ENCODE measurements at regions not wholly inside any gene's neighbourhood (a gene's known extent, or its start where the extent isn't known, plus 50 kb on each side); places are given as distances from the start of the nearest gene placed in this dataset.

DNA sequence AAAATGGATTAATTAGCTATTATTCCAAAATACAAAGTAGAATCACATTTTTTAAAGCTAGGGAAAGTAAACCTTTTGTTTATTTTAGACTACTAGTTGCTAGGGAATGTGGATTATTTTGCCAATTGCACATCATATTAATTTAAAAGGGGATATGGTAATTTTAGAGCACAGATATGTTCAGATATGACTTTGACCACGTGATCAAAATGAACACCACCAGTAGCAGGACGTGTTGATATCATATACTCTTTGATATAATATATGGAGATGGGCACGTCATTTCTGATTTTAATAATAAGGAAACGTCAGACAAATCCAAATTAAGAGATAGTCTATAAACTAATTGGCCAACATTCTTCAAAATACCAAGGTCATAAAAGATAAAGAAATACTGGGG is 1188.3 kb upstream of the CNTN5 start:
- Histone ChIP-seq H3K9me3 (ENCODE audit: control insufficient read depth in 4 of 4, low read length in 3 of 4) (no peaks in the 10 kb centered on the region), H3K27me3 (ENCODE audit: control insufficient read depth in 4 of 4, insufficient read depth in 4 of 4, low read length in 3 of 4) (no peaks in the 10 kb centered on the region), H3K4me1 (ENCODE audit: control insufficient read depth in 4 of 4, insufficient read depth in 4 of 4, low read length in 3 of 4) (no peaks in the 10 kb centered on the region), H3K9ac (ENCODE audit: low read depth in 1 of 2, low read length in 2 of 2) (no peak overlapping the region), H3K36me3 (ENCODE audit: control insufficient read depth in 4 of 4, insufficient read depth in 3 of 4, low read depth in 1 of 4, low read length in 3 of 4) (no peaks in the 10 kb centered on the region), H3K4me3 (ENCODE audit: low read depth in 1 of 3, low read length in 3 of 3) (no peak overlapping the region), H3K27ac (ENCODE audit: low read depth in 1 of 2, low read length in 2 of 2) (no peak overlapping the region)
- DNase-seq (ENCODE audit: low spot score) = no peak
- TF ChIP-seq FOXA1 (IDR thresholded peaks at IDR 0.05) = no peak
- TF ChIP-seq HNF4A (conservative IDR thresholded peaks at IDR 0.05) = no peak
- no peak for TF ChIP-seq EGR1 (IDR thresholded peaks at IDR 0.05; ENCODE audit: low read depth in 2 of 2)
- TF ChIP-seq GABPA (IDR thresholded peaks at IDR 0.05 in 1 of 2, conservative IDR thresholded peaks at IDR 0.05 in 1 of 2) = no peak
- TF ChIP-seq HNF4G (IDR thresholded peaks at IDR 0.05) = no peak
- TF ChIP-seq MAX (IDR thresholded peaks at IDR 0.05) = no peak
- no peak for TF ChIP-seq YY1 (IDR thresholded peaks at IDR 0.05)
- TF ChIP-seq RXRA (IDR thresholded peaks at IDR 0.05) = no peak
- TF ChIP-seq NR2F2 (IDR thresholded peaks at IDR 0.05) = no peak
- TF ChIP-seq, protein P1, sequence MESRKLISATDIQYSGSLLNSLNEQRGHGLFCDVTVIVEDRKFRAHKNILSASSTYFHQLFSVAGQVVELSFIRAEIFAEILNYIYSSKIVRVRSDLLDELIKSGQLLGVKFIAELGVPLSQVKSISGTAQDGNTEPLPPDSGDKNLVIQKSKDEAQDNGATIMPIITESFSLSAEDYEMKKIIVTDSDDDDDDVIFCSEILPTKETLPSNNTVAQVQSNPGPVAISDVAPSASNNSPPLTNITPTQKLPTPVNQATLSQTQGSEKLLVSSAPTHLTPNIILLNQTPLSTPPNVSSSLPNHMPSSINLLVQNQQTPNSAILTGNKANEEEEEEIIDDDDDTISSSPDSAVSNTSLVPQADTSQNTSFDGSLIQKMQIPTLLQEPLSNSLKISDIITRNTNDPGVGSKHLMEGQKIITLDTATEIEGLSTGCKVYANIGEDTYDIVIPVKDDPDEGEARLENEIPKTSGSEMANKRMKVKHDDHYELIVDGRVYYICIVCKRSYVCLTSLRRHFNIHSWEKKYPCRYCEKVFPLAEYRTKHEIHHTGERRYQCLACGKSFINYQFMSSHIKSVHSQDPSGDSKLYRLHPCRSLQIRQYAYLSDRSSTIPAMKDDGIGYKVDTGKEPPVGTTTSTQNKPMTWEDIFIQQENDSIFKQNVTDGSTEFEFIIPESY (IDR thresholded peaks at IDR 0.05) = no peak
- no peak for TF ChIP-seq TAF1 (conservative IDR thresholded peaks at IDR 0.05)
- TF ChIP-seq REST (IDR thresholded peaks at IDR 0.05) = no peak
- no peak for TF ChIP-seq FOXA2 (IDR thresholded peaks at IDR 0.05)
- TF ChIP-seq, protein P2, sequence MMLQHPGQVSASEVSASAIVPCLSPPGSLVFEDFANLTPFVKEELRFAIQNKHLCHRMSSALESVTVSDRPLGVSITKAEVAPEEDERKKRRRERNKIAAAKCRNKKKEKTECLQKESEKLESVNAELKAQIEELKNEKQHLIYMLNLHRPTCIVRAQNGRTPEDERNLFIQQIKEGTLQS (IDR thresholded peaks at IDR 0.05) = no peak
- no peak for TF ChIP-seq SP1 (IDR thresholded peaks at IDR 0.05)
- WGBS = 47% methylated on average over 4 of the region's 4 CpGs

DNA sequence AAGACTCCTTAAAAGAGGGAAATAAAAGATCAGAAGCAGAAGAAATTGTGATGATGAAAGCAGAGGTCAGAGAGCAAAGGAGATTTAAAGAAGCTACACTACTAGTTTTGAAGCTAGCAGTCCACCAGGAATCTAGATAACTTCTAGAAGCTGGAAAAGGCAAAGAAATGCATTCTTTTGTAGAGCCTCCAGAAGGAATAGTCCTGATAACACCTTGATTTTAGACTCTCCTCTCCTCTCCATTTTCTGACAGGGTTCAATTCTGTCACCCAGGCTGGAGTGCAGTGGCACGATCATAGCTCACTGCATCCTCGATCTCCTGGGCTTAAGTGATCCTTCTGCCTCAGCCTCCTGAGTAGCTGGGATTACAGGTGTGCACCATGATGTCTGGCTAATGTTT is 1187.3 kb upstream of the CNTN5 start:
- Histone ChIP-seq H3K27ac (ENCODE audit: low read depth in 1 of 2, low read length in 2 of 2) (no peak overlapping the region), H3K4me3 (ENCODE audit: low read depth in 1 of 3, low read length in 3 of 3) (no peak overlapping the region), H3K9ac (ENCODE audit: low read depth in 1 of 2, low read length in 2 of 2) (no peak overlapping the region), H3K4me1 (ENCODE audit: control insufficient read depth in 4 of 4, insufficient read depth in 4 of 4, low read length in 3 of 4) (no peaks in the 10 kb centered on the region), H3K9me3 (ENCODE audit: control insufficient read depth in 4 of 4, low read length in 3 of 4) (no peaks in the 10 kb centered on the region), H3K36me3 (ENCODE audit: control insufficient read depth in 4 of 4, insufficient read depth in 3 of 4, low read depth in 1 of 4, low read length in 3 of 4) (no peaks in the 10 kb centered on the region), H3K27me3 (ENCODE audit: control insufficient read depth in 4 of 4, insufficient read depth in 4 of 4, low read length in 3 of 4) (no peaks in the 10 kb centered on the region)
- DNase-seq (ENCODE audit: low spot score) = no peak
- TF ChIP-seq FOXA1 (IDR thresholded peaks at IDR 0.05) = no peak
- TF ChIP-seq, protein P2 (IDR thresholded peaks at IDR 0.05) = no peak
- TF ChIP-seq RXRA (IDR thresholded peaks at IDR 0.05) = no peak
- TF ChIP-seq RAD21 (IDR thresholded peaks at IDR 0.05) = no peak
- TF ChIP-seq REST (IDR thresholded peaks at IDR 0.05) = no peak
- no peak for TF ChIP-seq HNF4G (IDR thresholded peaks at IDR 0.05)
- TF ChIP-seq, protein P3, sequence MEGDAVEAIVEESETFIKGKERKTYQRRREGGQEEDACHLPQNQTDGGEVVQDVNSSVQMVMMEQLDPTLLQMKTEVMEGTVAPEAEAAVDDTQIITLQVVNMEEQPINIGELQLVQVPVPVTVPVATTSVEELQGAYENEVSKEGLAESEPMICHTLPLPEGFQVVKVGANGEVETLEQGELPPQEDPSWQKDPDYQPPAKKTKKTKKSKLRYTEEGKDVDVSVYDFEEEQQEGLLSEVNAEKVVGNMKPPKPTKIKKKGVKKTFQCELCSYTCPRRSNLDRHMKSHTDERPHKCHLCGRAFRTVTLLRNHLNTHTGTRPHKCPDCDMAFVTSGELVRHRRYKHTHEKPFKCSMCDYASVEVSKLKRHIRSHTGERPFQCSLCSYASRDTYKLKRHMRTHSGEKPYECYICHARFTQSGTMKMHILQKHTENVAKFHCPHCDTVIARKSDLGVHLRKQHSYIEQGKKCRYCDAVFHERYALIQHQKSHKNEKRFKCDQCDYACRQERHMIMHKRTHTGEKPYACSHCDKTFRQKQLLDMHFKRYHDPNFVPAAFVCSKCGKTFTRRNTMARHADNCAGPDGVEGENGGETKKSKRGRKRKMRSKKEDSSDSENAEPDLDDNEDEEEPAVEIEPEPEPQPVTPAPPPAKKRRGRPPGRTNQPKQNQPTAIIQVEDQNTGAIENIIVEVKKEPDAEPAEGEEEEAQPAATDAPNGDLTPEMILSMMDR (IDR thresholded peaks at IDR 0.05; ENCODE audit: low read depth, low read length, missing input control) = no peak
- no peak for TF ChIP-seq MAX (IDR thresholded peaks at IDR 0.05)
- TF ChIP-seq, protein P1 (IDR thresholded peaks at IDR 0.05) = no peak
- 78% methylated on average over 2 of the region's 2 CpGs for WGBS
